Ectodermal cell (in vitro differentiated cells): ENCODE measurements at regions not wholly inside any gene's neighbourhood (a gene's known extent, or its start where the extent isn't known, plus 50 kb on each side); places are given as distances from the start of the nearest gene placed in this dataset.

Experiments used
- H3K27ac ChIP-seq: 2 replicates; pipeline ENCODE4 v1.7.0; 2013; ENCODE audit warnings: mild to moderate bottlenecking, low read depth, low read length; ENCODE audit not compliant: insufficient read depth, poor library complexity, severe bottlenecking
- H3K27me3 ChIP-seq: 2 replicates; pipeline ENCODE4 v1.7.0; 2013; ENCODE audit warnings: mild to moderate bottlenecking, low read length; ENCODE audit not compliant: insufficient read depth, control insufficient read depth, poor library complexity, severe bottlenecking
- H3K36me3 ChIP-seq: one replicate; pipeline ENCODE4 v1.7.0; 2013; ENCODE audit warnings: low read length; ENCODE audit not compliant: control insufficient read depth, insufficient read depth
- H3K4me1 ChIP-seq: one replicate; pipeline ENCODE4 v1.7.0; 2013; ENCODE audit warnings: low read length; ENCODE audit not compliant: control insufficient read depth, insufficient read depth
- H3K4me3 ChIP-seq: 2 replicates; pipeline ENCODE4 v1.7.0; 2013; ENCODE audit warnings: low read depth, low read length, control low read depth; ENCODE audit not compliant: insufficient read depth
- H3K9me3 ChIP-seq: 2 replicates; pipeline ENCODE4 v1.7.0; 2013; ENCODE audit warnings: mild to moderate bottlenecking, low read length, moderate library complexity; ENCODE audit not compliant: control insufficient read depth
- WGBS, 2 experiments: methylation state at CpG; one replicate each; pipeline ENCODE4 v1.1.7; 2013; ENCODE audit warnings: missing lambda C conversion rate in 2 of 2; 5-methylcytosine and 5-hydroxymethylcytosine counted together

GRCh38 chr1:115475901-115476300 lies 137.9 kb upstream of the NGF start:
- H3K4me3 ChIP-seq: no peak overlapping the region
- no peaks in the 10 kb centered on the region for H3K27me3 ChIP-seq
- H3K36me3 ChIP-seq: no peaks in the 10 kb centered on the region
- H3K9me3 ChIP-seq: no peaks in the 10 kb centered on the region
- no peak overlapping the region for H3K27ac ChIP-seq
- WGBS, 2 experiments: 74% methylated on average over 5 of the region's 5 CpGs
- no peaks in the 10 kb centered on the region for H3K4me1 ChIP-seq

- Histone ChIP-seq H3K4me3 (no peak overlapping the region), H3K27me3 (no peaks in the 10 kb centered on the region), H3K9me3 (no peaks in the 10 kb centered on the region), H3K27ac (no peak overlapping the region), H3K36me3 (no peaks in the 10 kb centered on the region), H3K4me1 (no peaks in the 10 kb centered on the region)
- 90 to 100% methylated on average over 2 of the region's 2 CpGs for WGBS, 2 experiments
Observed at GRCh38 chr1:115475252-115475651, 137.2 kb upstream of the NGF start.

- Histone ChIP-seq H3K36me3 (no peaks in the 10 kb centered on the region), H3K27me3 (no peaks in the 10 kb centered on the region), H3K9me3 (no peaks in the 10 kb centered on the region), H3K4me1 (no peaks in the 10 kb centered on the region), H3K27ac (no peak overlapping the region), H3K4me3 (no peak overlapping the region)
- WGBS, 2 experiments: 81% methylated on average over 8 of the region's 8 CpGs
Observed at GRCh38 chr1:115473986-115474565, 136.0 kb upstream of the NGF start.

- WGBS, 2 experiments: 61% methylated on average over 11 of the region's 11 CpGs
- H3K27ac ChIP-seq: no peak overlapping the region
- no peaks in the 10 kb centered on the region for H3K4me1 ChIP-seq
- H3K27me3 ChIP-seq: no peaks in the 10 kb centered on the region
- no peaks in the 10 kb centered on the region for H3K36me3 ChIP-seq
- H3K9me3 ChIP-seq: no peaks in the 10 kb centered on the region
- no peak overlapping the region for H3K4me3 ChIP-seq
Observed at GRCh38 chr1:115469703-115470476, 131.8 kb upstream of the NGF start.

DNA sequence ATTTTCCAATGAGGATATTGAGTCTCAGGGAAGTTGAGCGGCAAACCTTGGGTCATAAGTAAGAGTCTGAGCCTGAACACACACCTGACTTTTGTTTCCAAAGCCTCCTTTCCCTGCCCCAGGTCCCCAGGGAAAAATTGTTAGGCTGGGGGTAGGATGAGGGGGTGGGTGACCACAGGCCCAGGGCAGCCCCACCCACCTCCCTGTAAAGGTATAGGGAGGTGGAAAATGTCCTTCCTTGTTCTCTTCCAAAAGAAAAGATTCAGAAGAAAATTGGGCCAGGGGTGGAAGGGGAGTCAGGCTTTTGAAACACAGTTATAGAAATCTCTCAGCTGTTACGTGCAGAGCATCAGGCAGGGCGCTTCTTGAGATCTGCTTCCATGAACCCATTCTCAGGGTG lies 129.7 kb upstream of the NGF start:
- no peaks in the 10 kb centered on the region for H3K27me3 ChIP-seq
- H3K27ac ChIP-seq: no peak overlapping the region
- WGBS, 2 experiments: 95 to 97% methylated on average over 3 of the region's 3 CpGs
- H3K4me3 ChIP-seq: no peak overlapping the region
- no peaks in the 10 kb centered on the region for H3K4me1 ChIP-seq
- no peaks in the 10 kb centered on the region for H3K36me3 ChIP-seq
- H3K9me3 ChIP-seq: no peaks in the 10 kb centered on the region

- WGBS, 2 experiments: 75 to 84% methylated on average over 4 of the region's 4 CpGs
- Histone ChIP-seq H3K4me3 (no peak overlapping the region), H3K4me1 (no peaks in the 10 kb centered on the region)
Observed at GRCh38 chr1:115467196-115467595, 129.1 kb upstream of the NGF start.

GRCh38 chr1:115466433-115466832 lies 128.4 kb upstream of the NGF start:
- no peak overlapping the region for H3K4me3 ChIP-seq
- H3K9me3 ChIP-seq: no peaks in the 10 kb centered on the region
- 86 to 90% methylated on average over 3 of the region's 3 CpGs for WGBS, 2 experiments
- no peak overlapping the region for H3K27ac ChIP-seq
- no peaks in the 10 kb centered on the region for H3K4me1 ChIP-seq
- no peaks in the 10 kb centered on the region for H3K27me3 ChIP-seq
- H3K36me3 ChIP-seq: no peaks in the 10 kb centered on the region

More at GRCh38 chr1:115467196-115467595, 129.1 kb upstream of the NGF start:
- H3K27ac ChIP-seq: no peak overlapping the region
- H3K36me3 ChIP-seq: no peaks in the 10 kb centered on the region
- no peaks in the 10 kb centered on the region for H3K9me3 ChIP-seq
- H3K27me3 ChIP-seq: no peaks in the 10 kb centered on the region

- no peaks in the 10 kb centered on the region for H3K4me1 ChIP-seq
- no peaks in the 10 kb centered on the region for H3K27me3 ChIP-seq
- 83 to 85% methylated on average over 4 of the region's 4 CpGs for WGBS, 2 experiments
Observed at GRCh38 chr1:115465802-115466363, 127.8 kb upstream of the NGF start.

GRCh38 chr1:115463347-115463746 lies 125.3 kb upstream of the NGF start:
- no peak overlapping the region for H3K4me3 ChIP-seq
- H3K27ac ChIP-seq: no peak overlapping the region
- H3K9me3 ChIP-seq: no peaks in the 10 kb centered on the region
- H3K27me3 ChIP-seq: no peaks in the 10 kb centered on the region
- no peaks in the 10 kb centered on the region for H3K4me1 ChIP-seq
- H3K36me3 ChIP-seq: no peaks in the 10 kb centered on the region

More at GRCh38 chr1:115465802-115466363, 127.8 kb upstream of the NGF start:
- no peaks in the 10 kb centered on the region for H3K36me3 ChIP-seq
- H3K27ac ChIP-seq: no peak overlapping the region
- H3K9me3 ChIP-seq: no peaks in the 10 kb centered on the region
- no peak overlapping the region for H3K4me3 ChIP-seq

DNA sequence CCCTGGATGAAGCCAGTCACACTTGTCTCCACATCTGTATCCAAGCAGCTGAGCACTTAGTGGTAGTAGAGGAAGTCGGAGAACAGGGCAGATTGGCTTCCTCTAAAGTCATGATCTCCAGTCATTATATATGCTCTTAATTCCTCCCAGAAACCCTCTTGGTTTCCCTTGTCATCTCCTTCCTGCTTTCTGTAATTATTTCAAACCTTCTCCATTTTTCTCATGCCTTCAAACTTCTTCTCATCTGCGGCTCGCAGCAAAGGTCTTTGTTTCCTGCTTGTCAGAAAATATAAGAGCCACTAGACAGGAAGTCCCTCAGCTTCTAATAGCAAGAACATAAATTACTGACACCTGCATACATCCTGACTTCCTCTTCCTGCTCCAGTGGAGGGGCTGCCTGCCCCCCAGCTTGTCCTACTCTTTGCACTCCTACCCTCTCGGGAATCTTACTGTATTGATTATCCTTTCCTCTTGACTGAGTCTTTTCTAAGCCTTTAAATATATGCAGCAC lies 124.6 kb upstream of the NGF start:
- Histone ChIP-seq H3K4me1 (no peaks in the 10 kb centered on the region), H3K9me3 (no peaks in the 10 kb centered on the region), H3K36me3 (no peaks in the 10 kb centered on the region), H3K4me3 (no peak overlapping the region), H3K27me3 (no peaks in the 10 kb centered on the region), H3K27ac (no peak overlapping the region)
- WGBS, 2 experiments: 87 to 89% methylated on average over 4 of the region's 4 CpGs
